Embryonic facial prominence (tissue), 1 donor: ENCODE measurements at regions not wholly inside any gene's neighbourhood (a gene's known extent, or its start where the extent isn't known, plus 50 kb on each side); places are given as distances from the start of the nearest gene placed in this dataset.
"Not testable (repeated sequence)": the region's sequence is repeated elsewhere in the genome, so short reads cannot be mapped to it uniquely, and the experiment has no call there.

Source experiments
- DNase-seq: peaks from one replicate; pipeline ENCODE4 v3.0.0-alpha.2; 2016; ENCODE audit errors: extremely low spot score

- DNase-seq = no peak
Measured at GRCh38 chr7:126005064-126005463, 1075.4 kb upstream of the POT1 start.

- no peak for DNase-seq
Measured at GRCh38 chr7:126001349-126001748, 1071.7 kb upstream of the POT1 start.

- DNase-seq = no peak
Measured at GRCh38 chr7:125984795-125985194, 1055.2 kb upstream of the POT1 start.

- DNase-seq = no peak
Measured at GRCh38 chr7:125971656-125972055, 1042.0 kb upstream of the POT1 start.

GRCh38 chr7:125966278-125967048 is 1036.8 kb upstream of the POT1 start:
- DNase-seq = no peak

- no peak for DNase-seq
Measured at GRCh38 chr7:125934955-125935354, 1005.3 kb upstream of the POT1 start.

GRCh38 chr7:125934539-125934938 is 1004.9 kb upstream of the POT1 start:
- no peak for DNase-seq

- DNase-seq = no peak
Measured at GRCh38 chr7:125930848-125931247, 1001.2 kb upstream of the POT1 start.

GRCh38 chr7:125927556-125927955 is 997.9 kb upstream of the POT1 start:
- DNase-seq = no peak

GRCh38 chr7:125926621-125927020 is 997.0 kb upstream of the POT1 start:
- no peak for DNase-seq

GRCh38 chr7:125924037-125924436 is 994.4 kb upstream of the POT1 start:
- DNase-seq = no peak

- DNase-seq = not testable (repeated sequence)
Measured at GRCh38 chr7:125915381-125915948, 985.8 kb upstream of the POT1 start.

GRCh38 chr7:125908711-125909110 is 979.1 kb upstream of the POT1 start:
- DNase-seq = no peak

- no peak for DNase-seq
Measured at GRCh38 chr7:125899577-125899976, 970.0 kb upstream of the POT1 start.

- no peak for DNase-seq
Measured at GRCh38 chr7:125892434-125892833, 962.8 kb upstream of the POT1 start.

- DNase-seq = no peak
Measured at GRCh38 chr7:125878988-125879387, 949.4 kb upstream of the POT1 start.

GRCh38 chr7:125878235-125878956 is 948.8 kb upstream of the POT1 start:
- no peak for DNase-seq

- DNase-seq = no peak
Measured at GRCh38 chr7:125877246-125877645, 947.6 kb upstream of the POT1 start.

GRCh38 chr7:125876431-125876830 is 946.8 kb upstream of the POT1 start:
- no peak for DNase-seq

- DNase-seq = no peak
Measured at GRCh38 chr7:125871431-125871830, 941.8 kb upstream of the POT1 start.

- DNase-seq = no peak
Measured at GRCh38 chr7:125857606-125858005, 928.0 kb upstream of the POT1 start.

- no peak for DNase-seq
Measured at GRCh38 chr7:125848157-125848556, 918.5 kb upstream of the POT1 start.

GRCh38 chr7:125847692-125848091 is 918.1 kb upstream of the POT1 start:
- DNase-seq = no peak
